HG02852 (cell line): ENCODE measurements at regions not wholly inside any gene's neighbourhood (a gene's known extent, or its start where the extent isn't known, plus 50 kb on each side); places are given as distances from the start of the nearest gene placed in this dataset.

Source experiments
- ATAC-seq: cut with Tn5 transposase; IDR thresholded peaks from one replicate; pipeline ENCODE4 v1.9.1; 2021; ENCODE audit warnings: mild to moderate bottlenecking, moderate library complexity; ENCODE audit not compliant: unreplicated experiment

GRCh38 chr14:38137005-38137404 is 70.7 kb upstream of the SSTR1 start:
- ATAC-seq: no peak

- ATAC-seq: no peak
Measured at GRCh38 chr14:38138473-38139138, 69.1 kb upstream of the SSTR1 start.

GRCh38 chr14:38139926-38140325 is 67.8 kb upstream of the SSTR1 start:
- no peak for ATAC-seq

GRCh38 chr14:38143170-38143569 is 64.5 kb upstream of the SSTR1 start:
- ATAC-seq: no peak

GRCh38 chr14:38143659-38144505 is 63.8 kb upstream of the SSTR1 start:
- no peak for ATAC-seq

GRCh38 chr14:38145142-38145541 is 62.6 kb upstream of the SSTR1 start:
- no peak for ATAC-seq

- no peak for ATAC-seq
Measured at GRCh38 chr14:38150075-38150474, 57.6 kb upstream of the SSTR1 start.
